Suprapubic skin (tissue), 3 donors: ENCODE measurements at regions not wholly inside any gene's neighbourhood (a gene's known extent, or its start where the extent isn't known, plus 50 kb on each side); places are given as distances from the start of the nearest gene placed in this dataset.

ENCODE experiments used
- EP300 ChIP-seq: sonication (generic); formaldehyde crosslinking; IDR thresholded peaks from one replicate; pipeline ENCODE4 v1.6.1; 2017; ENCODE audit warnings: antibody characterized with exemption
- POLR2A ChIP-seq, 2 donors: fragments of 450-650 bp; IDR thresholded peaks; one replicate each; pipeline ENCODE4 v1.6.1; 2017; ENCODE audit warnings: antibody characterized with exemption in 2 of 2, mild to moderate bottlenecking in 2 of 2, moderate library complexity in 2 of 2
- TF ChIP-seq, protein P1 (sequence below), 2 donors: fragments of 200-600 bp in 1 of 2; fragments of 450-650 bp in 1 of 2; sonication (generic) in 1 of 2; IDR thresholded peaks; one replicate each; pipeline ENCODE4 v1.5.1; 2016 to 2019; ENCODE audit warnings: antibody characterized with exemption in 2 of 2, mild to moderate bottlenecking in 1 of 2, moderate library complexity in 1 of 2

- TF ChIP-seq POLR2A (IDR thresholded peaks at IDR 0.05) (no peak), EP300 (no peak)
- TF ChIP-seq, protein P1, sequence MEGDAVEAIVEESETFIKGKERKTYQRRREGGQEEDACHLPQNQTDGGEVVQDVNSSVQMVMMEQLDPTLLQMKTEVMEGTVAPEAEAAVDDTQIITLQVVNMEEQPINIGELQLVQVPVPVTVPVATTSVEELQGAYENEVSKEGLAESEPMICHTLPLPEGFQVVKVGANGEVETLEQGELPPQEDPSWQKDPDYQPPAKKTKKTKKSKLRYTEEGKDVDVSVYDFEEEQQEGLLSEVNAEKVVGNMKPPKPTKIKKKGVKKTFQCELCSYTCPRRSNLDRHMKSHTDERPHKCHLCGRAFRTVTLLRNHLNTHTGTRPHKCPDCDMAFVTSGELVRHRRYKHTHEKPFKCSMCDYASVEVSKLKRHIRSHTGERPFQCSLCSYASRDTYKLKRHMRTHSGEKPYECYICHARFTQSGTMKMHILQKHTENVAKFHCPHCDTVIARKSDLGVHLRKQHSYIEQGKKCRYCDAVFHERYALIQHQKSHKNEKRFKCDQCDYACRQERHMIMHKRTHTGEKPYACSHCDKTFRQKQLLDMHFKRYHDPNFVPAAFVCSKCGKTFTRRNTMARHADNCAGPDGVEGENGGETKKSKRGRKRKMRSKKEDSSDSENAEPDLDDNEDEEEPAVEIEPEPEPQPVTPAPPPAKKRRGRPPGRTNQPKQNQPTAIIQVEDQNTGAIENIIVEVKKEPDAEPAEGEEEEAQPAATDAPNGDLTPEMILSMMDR (IDR thresholded peaks at IDR 0.05), result no peak
Measured at GRCh38 chr12:86613311-86613710, 357.1 kb upstream of the MGAT4C start.
